Keratinocyte (primary cell): ENCODE measurements at regions not wholly inside any gene's neighbourhood (a gene's known extent, or its start where the extent isn't known, plus 50 kb on each side); places are given as distances from the start of the nearest gene placed in this dataset.

Experiments
- DNase-seq: peaks from one replicate; pipeline ENCODE4 v3.0.0-alpha.2; 2011; ENCODE audit warnings: low read depth, missing footprints, low spot score
- FAIRE-seq: peaks from 2 replicates; lab custom pipeline; 2011; peaks lifted over from hg19 to GRCh38; lab: Jason Lieb, UNC
- H2AFZ ChIP-seq: 2 replicates; pipeline ENCODE4 v1.6.0; 2012; ENCODE audit warnings: low read length, control low read depth, inconsistent platforms; ENCODE audit not compliant: control insufficient read depth
- H3K27ac ChIP-seq: 2 replicates; pipeline ENCODE4 v1.5.1; 2011; ENCODE audit warnings: low read length; ENCODE audit not compliant: control insufficient read depth, insufficient read depth
- H3K27me3 ChIP-seq: 3 replicates; pipeline ENCODE4 v1.6.0; 2011; ENCODE audit warnings: low read length; ENCODE audit not compliant: control insufficient read depth, insufficient read depth; ENCODE audit errors: extremely low read depth
- H3K36me3 ChIP-seq, 2 experiments: 2 replicates in 1 of 2; 3 replicates in 1 of 2; pipeline ENCODE4 v1.5.1; 2011; ENCODE audit warnings: low read length in 2 of 2, mild to moderate bottlenecking in 1 of 2; ENCODE audit not compliant: control insufficient read depth in 2 of 2, insufficient read depth in 2 of 2; ENCODE audit errors: extremely low read depth in 1 of 2
- H3K4me1 ChIP-seq: 3 replicates; pipeline ENCODE4 v1.5.1; 2011; ENCODE audit warnings: low read length; ENCODE audit not compliant: control insufficient read depth, insufficient read depth; ENCODE audit errors: extremely low read depth
- H3K4me2 ChIP-seq: 3 replicates; pipeline ENCODE4 v1.6.0; 2011; ENCODE audit warnings: low read depth, low read length; ENCODE audit not compliant: control insufficient read depth, insufficient read depth; ENCODE audit errors: extremely low read depth
- H3K4me3 ChIP-seq, 3 experiments: fragments of 200-600 bp in 1 of 3; sonication (generic) in 1 of 3; 2 replicates in 2 of 3; 3 replicates in 1 of 3; pipeline ENCODE4 v1.5.1; 2011 to 2016; ENCODE audit warnings: low read length in 3 of 3, mild to moderate bottlenecking in 3 of 3, control low read depth in 2 of 3, inconsistent platforms in 1 of 3, low read depth in 1 of 3, mixed read lengths in 1 of 3, mixed run types in 1 of 3, moderate library complexity in 1 of 3; ENCODE audit not compliant: control insufficient read depth in 2 of 3, insufficient read depth in 2 of 3; ENCODE audit errors: extremely low read depth in 1 of 3
- H3K79me2 ChIP-seq: 2 replicates; pipeline ENCODE4 v1.6.0; 2012; ENCODE audit warnings: low read length; ENCODE audit not compliant: control insufficient read depth, insufficient read depth
- H3K9ac ChIP-seq: 3 replicates; pipeline ENCODE4 v1.6.0; 2011; ENCODE audit warnings: low read length; ENCODE audit not compliant: control insufficient read depth, insufficient read depth; ENCODE audit errors: extremely low read depth
- H3K9me1 ChIP-seq: 3 replicates; pipeline ENCODE4 v1.6.0; 2011; ENCODE audit warnings: low read length; ENCODE audit not compliant: control insufficient read depth, insufficient read depth; ENCODE audit errors: extremely low read depth
- H3K9me3 ChIP-seq: 2 replicates; pipeline ENCODE4 v1.5.1; 2012; ENCODE audit warnings: low read depth, low read length; ENCODE audit not compliant: control insufficient read depth
- H4K20me1 ChIP-seq: 3 replicates; pipeline ENCODE4 v1.6.0; 2011; ENCODE audit warnings: low read length; ENCODE audit not compliant: control insufficient read depth, insufficient read depth; ENCODE audit errors: extremely low read depth
- CTCF ChIP-seq, 3 experiments: IDR thresholded peaks in 1 of 3; conservative IDR thresholded peaks in 1 of 3; optimal IDR thresholded peaks in 1 of 3; 2 replicates in 2 of 3; 3 replicates in 1 of 3; pipeline versions ENCODE3 to v1.5.1; 2011; ENCODE audit warnings: low read length in 3 of 3, mild to moderate bottlenecking in 3 of 3, moderate library complexity in 2 of 3, control low read depth in 1 of 3, inconsistent platforms in 1 of 3; ENCODE audit not compliant: insufficient read depth in 2 of 3; ENCODE audit errors: extremely low read depth in 1 of 3
- EZH2 ChIP-seq: IDR thresholded peaks from one replicate; pipeline ENCODE4 v1.6.1; 2012; ENCODE audit warnings: inconsistent platforms, mild to moderate bottlenecking, low read length, moderate library complexity
- dilution Hi-C: fragments of 300-500 bp; cut with MboI; formaldehyde crosslinking; loops from one replicate; pipeline ENCODE4 v1.7.0; 2020; ENCODE audit warnings: low sequenced_read_pairs; ENCODE audit not compliant: extremely low pct_ligation_motif_present

DNA sequence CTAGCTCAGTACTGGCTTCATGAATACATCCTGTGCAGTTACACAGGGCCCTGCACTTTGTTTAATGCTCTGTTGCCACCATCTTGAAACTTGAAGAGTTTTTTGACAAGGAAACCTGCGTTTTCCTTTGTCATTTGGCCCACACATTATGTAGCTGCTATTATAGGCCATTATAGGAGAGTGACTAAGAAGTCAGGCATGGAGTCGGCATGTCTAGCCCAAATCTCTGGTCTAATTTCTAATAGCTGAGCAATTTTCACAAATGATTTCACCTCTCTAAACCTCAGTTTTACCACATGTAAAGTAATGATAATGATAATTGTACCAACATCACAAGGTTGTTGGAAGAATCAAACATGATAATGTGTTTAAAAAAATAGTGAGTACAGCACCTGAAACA lies 67.1 kb upstream of the MYLIP start:
- TF ChIP-seq EZH2 (no peak), CTCF (optimal IDR thresholded peaks at IDR 0.05 in 1 of 3, IDR thresholded peaks at IDR 0.05 in 1 of 3, conservative IDR thresholded peaks at IDR 0.05 in 1 of 3; ENCODE audit: extremely low read depth in 1 of 3, insufficient read depth in 2 of 3, low read length in 3 of 3) (no peak)

DNA sequence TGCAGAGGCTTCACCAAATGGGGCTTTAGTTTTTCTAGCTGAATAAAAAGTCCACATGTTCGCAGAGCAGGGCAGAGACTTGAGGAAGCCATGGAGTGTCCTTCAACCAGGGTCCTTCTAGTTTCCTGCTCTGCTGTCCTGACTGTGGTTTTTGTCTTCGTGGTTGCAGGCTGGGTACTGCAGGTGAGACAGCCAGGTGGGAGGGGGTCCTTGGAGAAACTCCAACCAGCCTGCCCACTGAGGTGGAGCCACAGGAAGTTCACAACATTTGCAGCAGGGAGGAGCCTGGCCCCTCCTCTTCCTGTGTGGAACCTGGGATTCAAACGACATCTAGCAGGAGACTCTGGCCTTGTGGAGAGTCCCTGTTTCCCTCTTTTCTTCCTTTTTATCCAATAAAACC lies 68.8 kb upstream of the MYLIP start:
- no peaks in the 10 kb centered on the region for H3K36me3 ChIP-seq
- dilution Hi-C loops: no loop called here
- DNase-seq (no peak), FAIRE-seq (no peak)
- H3K9me1 ChIP-seq: no peaks in the 10 kb centered on the region
- H3K27ac ChIP-seq: no peak overlapping the region
- H3K4me2 ChIP-seq: no peak overlapping the region
- no peaks in the 10 kb centered on the region for H3K27me3 ChIP-seq
- H2AFZ ChIP-seq: no peak overlapping the region
- H3K9me3 ChIP-seq: no peaks in the 10 kb centered on the region
- TF ChIP-seq EZH2: no peak
- TF ChIP-seq CTCF (optimal IDR thresholded peaks at IDR 0.05 in 1 of 3, IDR thresholded peaks at IDR 0.05 in 1 of 3, conservative IDR thresholded peaks at IDR 0.05 in 1 of 3; ENCODE audit: extremely low read depth in 1 of 3, insufficient read depth in 2 of 3, low read length in 3 of 3): no peak
- no peak overlapping the region for H3K4me3 ChIP-seq
- peaks cover 10% of the 10 kb centered on the region for H3K4me1 ChIP-seq
- H3K79me2 ChIP-seq: no peaks in the 10 kb centered on the region
- H4K20me1 ChIP-seq: no peaks in the 10 kb centered on the region
- H3K9ac ChIP-seq: no peak overlapping the region

More for the DNA sequence above, 67.1 kb upstream of the MYLIP start:
- Histone ChIP-seq H3K9me1 (no peaks in the 10 kb centered on the region), H3K4me2 (no peak overlapping the region), H2AFZ (no peak overlapping the region), H4K20me1 (no peaks in the 10 kb centered on the region), H3K4me3 (no peak overlapping the region), H3K79me2 (no peaks in the 10 kb centered on the region), H3K4me1 (peaks cover 13% of the 10 kb centered on the region), H3K9me3 (no peaks in the 10 kb centered on the region), H3K36me3 (no peaks in the 10 kb centered on the region), H3K9ac (no peak overlapping the region), H3K27ac (no peak overlapping the region), H3K27me3 (no peaks in the 10 kb centered on the region)
- DNase-seq (no peak), FAIRE-seq (no peak)
- dilution Hi-C loops: no loop called here
